ENCODE measurements at regions not wholly inside any gene's neighbourhood (a gene's known extent, or its start where the extent isn't known, plus 50 kb on each side); places are given as distances from the start of the nearest gene placed in this dataset.

GRCh38 chr6:140854318-140854717 is 1278.4 kb upstream of the GJE1 start:
- ATAC-seq (ENCODE audit: low read depth): no peak
- intact Hi-C loops (cut with micrococcal nuclease): no loop called here
- no peaks in the 10 kb centered on the region for H3K4me1 Mint-ChIP-seq
- TF ChIP-seq CTCF (IDR thresholded peaks at IDR 0.05): no peak
- no peaks in the 10 kb centered on the region for H3K27me3 Mint-ChIP-seq
- H3K4me3 Mint-ChIP-seq: no peak overlapping the region
- no peak for DNase-seq
- POLR2A ChIA-PET: no interaction called here
- H3K36me3 Mint-ChIP-seq (ENCODE audit: low read depth): no peaks in the 10 kb centered on the region
- H3K27ac Mint-ChIP-seq: no peak overlapping the region
- H3K9me3 Mint-ChIP-seq: no peaks in the 10 kb centered on the region
- CTCF ChIA-PET: no interaction called here

GRCh38 chr6:140850438-140850837 is 1282.3 kb upstream of the GJE1 start:
- TF ChIP-seq CTCF (IDR thresholded peaks at IDR 0.05): no peak
- ATAC-seq (ENCODE audit: low read depth): no peak
- no peaks in the 10 kb centered on the region for H3K36me3 Mint-ChIP-seq (ENCODE audit: low read depth)
- no peak for DNase-seq
- H3K4me3 Mint-ChIP-seq: no peak overlapping the region
- no peaks in the 10 kb centered on the region for H3K27me3 Mint-ChIP-seq
- POLR2A ChIA-PET: no interaction called here
- H3K4me1 Mint-ChIP-seq: no peaks in the 10 kb centered on the region
- intact Hi-C loops (cut with micrococcal nuclease): no loop called here
- CTCF ChIA-PET: no interaction called here
- no peaks in the 10 kb centered on the region for H3K9me3 Mint-ChIP-seq
- H3K27ac Mint-ChIP-seq: no peak overlapping the region

- POLR2A ChIA-PET: no interaction called here
- no peaks in the 10 kb centered on the region for H3K36me3 Mint-ChIP-seq (ENCODE audit: low read depth)
- H3K4me1 Mint-ChIP-seq: no peaks in the 10 kb centered on the region
- no peak for DNase-seq
- intact Hi-C loops (cut with micrococcal nuclease): no loop called here
- H3K9me3 Mint-ChIP-seq: no peaks in the 10 kb centered on the region
- H3K27ac Mint-ChIP-seq: no peak overlapping the region
- H3K27me3 Mint-ChIP-seq: no peaks in the 10 kb centered on the region
- ATAC-seq (ENCODE audit: low read depth): no peak
- H3K4me3 Mint-ChIP-seq: no peak overlapping the region
- CTCF ChIA-PET: no interaction called here
- no peak for TF ChIP-seq CTCF (IDR thresholded peaks at IDR 0.05)
Measured at GRCh38 chr6:140849456-140849855, 1283.3 kb upstream of the GJE1 start.

- H3K9me3 Mint-ChIP-seq: no peaks in the 10 kb centered on the region
- DNase-seq: no peak
- H3K36me3 Mint-ChIP-seq (ENCODE audit: low read depth): no peaks in the 10 kb centered on the region
- no peaks in the 10 kb centered on the region for H3K4me1 Mint-ChIP-seq
- ATAC-seq (ENCODE audit: low read depth): no peak
- POLR2A ChIA-PET: no interaction called here
- intact Hi-C loops (cut with micrococcal nuclease): no loop called here
- TF ChIP-seq CTCF (IDR thresholded peaks at IDR 0.05): no peak
- H3K4me3 Mint-ChIP-seq: no peak overlapping the region
- no peak overlapping the region for H3K27ac Mint-ChIP-seq
- CTCF ChIA-PET: no interaction called here
- H3K27me3 Mint-ChIP-seq: no peaks in the 10 kb centered on the region
Measured at GRCh38 chr6:140847262-140847645, 1285.5 kb upstream of the GJE1 start.

- Mint-ChIP-seq H3K4me3 (no peak overlapping the region), H3K27me3 (no peaks in the 10 kb centered on the region), H3K4me1 (no peaks in the 10 kb centered on the region), H3K27ac (no peak overlapping the region), H3K36me3 (ENCODE audit: low read depth) (no peaks in the 10 kb centered on the region), H3K9me3 (no peaks in the 10 kb centered on the region)
- ATAC-seq (ENCODE audit: low read depth): no peak
- TF ChIP-seq CTCF (IDR thresholded peaks at IDR 0.05): no peak
- POLR2A ChIA-PET: no interaction called here
- CTCF ChIA-PET: no interaction called here
- intact Hi-C loops (cut with micrococcal nuclease): no loop called here
- no peak for DNase-seq
Measured at GRCh38 chr6:140846503-140847261, 1286.0 kb upstream of the GJE1 start.
